Loucy (cell line): ENCODE measurements at regions not wholly inside any gene's neighbourhood (a gene's known extent, or its start where the extent isn't known, plus 50 kb on each side); places are given as distances from the start of the nearest gene placed in this dataset.

ENCODE experiments used
- H2AFZ ChIP-seq: fragments of 200-600 bp; sonication (generic); 2 replicates; pipeline ENCODE4 v1.6.0; 2016; ENCODE audit warnings: antibody characterized with exemption, mild to moderate bottlenecking, low read length, moderate library complexity
- H3F3A ChIP-seq: fragments of 200-600 bp; 2 replicates; pipeline ENCODE4 v1.6.0; 2016; ENCODE audit warnings: antibody characterized with exemption, low read depth, mild to moderate bottlenecking
- H3K27me3 ChIP-seq: fragments of 200-600 bp; sonication (generic); 2 replicates; pipeline ENCODE4 v1.6.1; 2014; ENCODE audit warnings: low read length, mild to moderate bottlenecking; ENCODE audit not compliant: insufficient read depth, poor library complexity, severe bottlenecking
- H3K36me3 ChIP-seq: fragments of 200-600 bp; sonication (generic); 2 replicates; pipeline ENCODE4 v1.6.1; 2016; ENCODE audit warnings: low read length; ENCODE audit not compliant: insufficient read depth
- H3K4me1 ChIP-seq: fragments of 200-600 bp; sonication (generic); 2 replicates; pipeline ENCODE4 v1.5.1; 2014; ENCODE audit warnings: low read length, mild to moderate bottlenecking; ENCODE audit not compliant: insufficient read depth, poor library complexity, severe bottlenecking
- H3K4me2 ChIP-seq: fragments of 200-600 bp; sonication (generic); 2 replicates; pipeline ENCODE4 v1.6.0; 2014; ENCODE audit warnings: antibody characterized with exemption, low read length, low read depth, mild to moderate bottlenecking; ENCODE audit not compliant: poor library complexity, severe bottlenecking
- H3K4me3 ChIP-seq: fragments of 200-600 bp; sonication (generic); 2 replicates; pipeline ENCODE4 v1.5.1; 2014; ENCODE audit warnings: low read length, mild to moderate bottlenecking, mixed read lengths; ENCODE audit not compliant: poor library complexity, severe bottlenecking
- H3K79me2 ChIP-seq: fragments of 200-600 bp; sonication (generic); 2 replicates; pipeline ENCODE4 v1.6.1; 2014; ENCODE audit warnings: low read length; ENCODE audit not compliant: insufficient read depth
- H3K9ac ChIP-seq: fragments of 200-600 bp; sonication (generic); 2 replicates; pipeline ENCODE4 v1.6.0; 2014; ENCODE audit warnings: mild to moderate bottlenecking, low read depth, low read length, moderate library complexity; ENCODE audit not compliant: poor library complexity, severe bottlenecking
- H3K9me2 ChIP-seq: fragments of 200-600 bp; sonication (generic); replicated peaks from 2 replicates; pipeline ENCODE4 v1.6.1; 2016; ENCODE audit warnings: low read depth, low read length, mixed read lengths
- H3K9me3 ChIP-seq: fragments of 200-600 bp; sonication (generic); 2 replicates; pipeline ENCODE4 v1.6.1; 2014; ENCODE audit warnings: mild to moderate bottlenecking, antibody characterized with exemption, low read length, low read depth; ENCODE audit not compliant: insufficient read depth
- H4K20me1 ChIP-seq: fragments of 200-600 bp; sonication (generic); 2 replicates; pipeline ENCODE4 v1.6.0; 2014; ENCODE audit warnings: antibody characterized with exemption, low read length, mild to moderate bottlenecking; ENCODE audit not compliant: insufficient read depth, poor library complexity, severe bottlenecking
- CTCF ChIP-seq: fragments of 200-600 bp; sonication (generic); conservative IDR thresholded peaks from 2 replicates; pipeline ENCODE4 v1.5.1; 2014; ENCODE audit warnings: mild to moderate bottlenecking, antibody characterized with exemption, low read length
- EZH2phosphoT487 ChIP-seq: fragments of 200-600 bp; IDR thresholded peaks from 2 replicates; pipeline ENCODE4 v1.6.1; 2018; ENCODE audit warnings: antibody characterized with exemption, mild to moderate bottlenecking, moderate library complexity, borderline replicate concordance

- H3K9ac ChIP-seq, result no peak overlapping the region
- no peak for TF ChIP-seq EZH2phosphoT487
- TF ChIP-seq CTCF, result no peak
- H3K4me2 ChIP-seq, result no peak overlapping the region
These were observed 93.5 kb downstream of the FOXD1 start for GRCh38 chr5:73355108-73355507.

GRCh38 chr5:73354406-73354805, 94.2 kb downstream of the FOXD1 start:
- Histone ChIP-seq H3F3A (no peaks in the 10 kb centered on the region), H3K4me3 (no peak overlapping the region), H3K9me2 (no peaks in the 10 kb centered on the region), H3K27me3 (no peaks in the 10 kb centered on the region), H3K9ac (no peak overlapping the region), H3K4me1 (no peaks in the 10 kb centered on the region), H3K4me2 (no peak overlapping the region), H2AFZ (no peak overlapping the region), H4K20me1 (no peaks in the 10 kb centered on the region), H3K36me3 (no peaks in the 10 kb centered on the region), H3K9me3 (no peaks in the 10 kb centered on the region), H3K79me2 (no peaks in the 10 kb centered on the region)
- TF ChIP-seq CTCF (no peak), EZH2phosphoT487 (no peak)

More at GRCh38 chr5:73355108-73355507, 93.5 kb downstream of the FOXD1 start:
- no peaks in the 10 kb centered on the region for H4K20me1 ChIP-seq
- no peaks in the 10 kb centered on the region for H3K27me3 ChIP-seq
- H2AFZ ChIP-seq, result no peak overlapping the region
- H3K4me1 ChIP-seq, result no peaks in the 10 kb centered on the region
- no peak overlapping the region for H3K4me3 ChIP-seq
- H3K36me3 ChIP-seq, result no peaks in the 10 kb centered on the region
- H3K79me2 ChIP-seq, result no peaks in the 10 kb centered on the region
- H3K9me2 ChIP-seq, result no peaks in the 10 kb centered on the region
- H3K9me3 ChIP-seq, result no peaks in the 10 kb centered on the region
- H3F3A ChIP-seq, result no peaks in the 10 kb centered on the region

GRCh38 chr5:73352649-73353230, 95.8 kb downstream of the FOXD1 start:
- Histone ChIP-seq H3K9ac (no peak overlapping the region), H3K4me1 (no peaks in the 10 kb centered on the region), H3K79me2 (no peaks in the 10 kb centered on the region), H3K4me2 (no peak overlapping the region), H3K9me3 (no peaks in the 10 kb centered on the region; the same call in 1 of the 2 replicates), H3K4me3 (no peak overlapping the region), H3K9me2 (no peaks in the 10 kb centered on the region), H4K20me1 (no peaks in the 10 kb centered on the region), H3F3A (no peaks in the 10 kb centered on the region), H3K27me3 (no peaks in the 10 kb centered on the region), H2AFZ (no peak overlapping the region), H3K36me3 (no peaks in the 10 kb centered on the region)
- TF ChIP-seq CTCF, result no peak
- TF ChIP-seq EZH2phosphoT487, result no peak
